KG1 (cell line): ENCODE measurements at regions not wholly inside any gene's neighbourhood (a gene's known extent, or its start where the extent isn't known, plus 50 kb on each side); places are given as distances from the start of the nearest gene placed in this dataset.

Experiments used
- DNase-seq: peaks from one replicate; lab custom pipeline; 2025; lab: John Stamatoyannopoulos, UW

DNA sequence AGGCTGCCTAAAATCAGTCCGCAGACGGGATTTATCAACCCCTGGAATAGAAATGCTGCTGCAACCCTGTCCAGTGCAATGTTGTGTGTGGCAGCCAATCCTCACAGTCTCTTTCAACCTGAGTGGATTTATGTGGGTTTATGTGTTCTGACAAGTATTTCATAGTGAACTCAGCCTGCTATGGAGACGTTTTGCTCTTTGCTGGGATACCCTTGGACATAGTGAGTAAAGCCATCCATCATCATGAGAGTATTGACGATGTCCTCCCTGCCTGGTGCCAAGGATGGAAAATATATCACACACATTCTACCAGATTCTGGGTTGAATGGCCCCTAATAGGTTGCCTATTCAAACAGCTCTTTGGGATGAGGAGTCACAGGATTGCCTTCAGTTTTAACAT lies 219.1 kb downstream of the SOCS6 start:
- no peak for DNase-seq

GRCh38 chr18:70506511-70506910 lies 217.7 kb downstream of the SOCS6 start:
- DNase-seq = no peak

DNA sequence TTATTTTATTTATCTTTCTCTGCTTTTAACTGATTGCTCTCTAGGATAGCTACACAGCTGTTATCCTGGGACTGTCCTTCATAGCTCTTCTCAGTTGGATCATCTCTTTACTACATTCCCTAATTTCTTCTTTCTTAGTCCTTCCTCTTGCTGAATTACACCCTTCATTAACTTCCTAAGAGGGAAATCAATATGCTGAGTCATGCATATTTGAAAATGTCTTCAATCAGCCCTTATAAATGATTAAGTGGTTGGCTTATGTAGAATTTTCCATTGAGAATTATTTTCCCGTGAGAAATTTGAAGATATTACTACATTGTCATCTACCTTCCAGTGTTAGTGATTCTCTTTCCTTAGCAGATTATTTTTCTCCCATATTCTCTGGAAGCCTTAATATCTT lies 214.2 kb downstream of the SOCS6 start:
- DNase-seq = no peak

DNA sequence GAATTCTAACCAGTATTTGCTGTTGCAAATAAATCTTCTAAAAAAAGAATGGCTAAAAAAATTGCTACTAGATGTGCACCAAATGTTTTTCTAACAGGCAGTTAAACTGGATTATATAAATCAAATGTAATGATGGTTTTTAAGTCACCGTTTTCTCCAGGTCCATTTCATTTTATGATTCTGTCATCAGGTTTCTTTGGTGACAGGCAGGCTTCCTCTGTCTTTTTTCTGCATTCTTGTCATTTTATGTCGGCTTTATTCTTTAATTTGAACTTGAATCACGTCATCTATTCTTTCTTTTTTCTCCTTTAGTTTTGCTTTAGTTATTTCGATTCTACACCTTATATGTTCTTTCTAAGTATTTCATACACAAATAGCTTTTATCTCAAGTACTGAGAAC lies 212.5 kb downstream of the SOCS6 start:
- no peak for DNase-seq

DNA sequence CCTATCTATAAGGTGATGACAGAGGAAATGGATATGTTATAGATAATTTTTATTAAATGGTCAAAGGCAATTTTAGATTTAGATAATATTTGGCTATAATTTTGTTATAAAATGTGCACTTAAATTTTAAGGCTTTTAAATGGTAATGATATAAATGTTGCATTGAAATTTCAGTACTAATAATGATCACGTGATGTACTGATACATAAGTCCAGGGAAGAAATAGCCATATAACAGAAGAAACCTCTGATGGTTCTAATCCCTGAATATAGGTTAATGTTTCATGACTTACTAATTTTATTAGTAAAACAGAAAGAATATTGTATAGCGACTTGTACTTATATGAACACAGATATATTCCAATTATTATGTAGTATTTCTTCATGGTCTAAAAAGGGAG lies 211.9 kb downstream of the SOCS6 start:
- no peak for DNase-seq

GRCh38 chr18:70499218-70499691 lies 210.4 kb downstream of the SOCS6 start:
- DNase-seq = no peak

- DNase-seq = no peak
Measured at GRCh38 chr18:70496353-70497294, 207.8 kb downstream of the SOCS6 start.

- no peak for DNase-seq
Measured at GRCh38 chr18:70494524-70494923, 205.7 kb downstream of the SOCS6 start.

DNA sequence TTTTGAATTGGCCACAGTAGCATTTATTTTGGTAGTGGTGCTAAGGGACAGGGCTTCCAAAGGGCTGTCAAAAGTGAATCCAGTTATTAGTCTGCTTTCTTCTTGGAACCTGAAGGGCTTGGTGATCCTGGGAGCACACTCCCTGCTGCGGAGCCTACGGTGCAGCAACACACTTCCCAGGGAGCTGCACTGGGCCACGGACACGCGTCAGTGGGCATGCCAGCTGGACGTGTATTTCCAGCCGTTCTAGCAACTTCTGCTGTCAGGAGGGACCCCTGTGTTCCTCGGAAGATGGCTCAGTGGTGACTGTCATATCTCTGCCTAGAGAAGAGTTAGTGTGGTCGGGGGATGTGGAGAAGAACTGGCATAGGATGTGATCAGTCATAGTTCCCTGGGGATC lies 204.6 kb downstream of the SOCS6 start:
- DNase-seq = no peak

DNA sequence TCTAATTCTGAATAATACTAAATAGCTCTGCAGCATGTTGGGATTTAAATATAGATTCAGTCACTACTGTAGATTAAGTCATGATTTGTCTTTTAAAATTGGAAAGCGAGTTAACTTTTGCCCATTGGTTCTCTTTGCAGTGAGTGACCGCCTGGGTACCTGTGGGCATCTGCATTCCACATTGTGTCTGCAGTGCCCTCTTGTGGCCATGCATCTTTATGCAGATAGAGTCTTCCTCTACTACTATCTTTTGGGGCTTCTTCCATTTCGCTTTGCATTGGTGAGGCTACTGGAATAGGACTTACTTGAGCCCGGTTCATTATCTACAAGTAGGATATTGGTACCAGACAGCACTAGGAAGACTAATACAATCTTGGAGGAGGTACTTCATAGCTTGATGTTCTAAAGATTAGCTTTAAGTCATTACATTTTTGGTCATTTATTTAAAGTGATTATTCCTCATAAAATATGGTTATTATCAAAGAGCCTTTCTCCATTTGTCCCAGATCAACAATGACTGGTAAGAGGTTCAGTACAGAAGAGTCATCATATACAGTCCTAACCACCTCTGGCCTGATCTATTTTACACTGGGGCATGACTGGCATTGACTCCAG lies 203.0 kb downstream of the SOCS6 start:
- DNase-seq = peak; percentile 38

DNA sequence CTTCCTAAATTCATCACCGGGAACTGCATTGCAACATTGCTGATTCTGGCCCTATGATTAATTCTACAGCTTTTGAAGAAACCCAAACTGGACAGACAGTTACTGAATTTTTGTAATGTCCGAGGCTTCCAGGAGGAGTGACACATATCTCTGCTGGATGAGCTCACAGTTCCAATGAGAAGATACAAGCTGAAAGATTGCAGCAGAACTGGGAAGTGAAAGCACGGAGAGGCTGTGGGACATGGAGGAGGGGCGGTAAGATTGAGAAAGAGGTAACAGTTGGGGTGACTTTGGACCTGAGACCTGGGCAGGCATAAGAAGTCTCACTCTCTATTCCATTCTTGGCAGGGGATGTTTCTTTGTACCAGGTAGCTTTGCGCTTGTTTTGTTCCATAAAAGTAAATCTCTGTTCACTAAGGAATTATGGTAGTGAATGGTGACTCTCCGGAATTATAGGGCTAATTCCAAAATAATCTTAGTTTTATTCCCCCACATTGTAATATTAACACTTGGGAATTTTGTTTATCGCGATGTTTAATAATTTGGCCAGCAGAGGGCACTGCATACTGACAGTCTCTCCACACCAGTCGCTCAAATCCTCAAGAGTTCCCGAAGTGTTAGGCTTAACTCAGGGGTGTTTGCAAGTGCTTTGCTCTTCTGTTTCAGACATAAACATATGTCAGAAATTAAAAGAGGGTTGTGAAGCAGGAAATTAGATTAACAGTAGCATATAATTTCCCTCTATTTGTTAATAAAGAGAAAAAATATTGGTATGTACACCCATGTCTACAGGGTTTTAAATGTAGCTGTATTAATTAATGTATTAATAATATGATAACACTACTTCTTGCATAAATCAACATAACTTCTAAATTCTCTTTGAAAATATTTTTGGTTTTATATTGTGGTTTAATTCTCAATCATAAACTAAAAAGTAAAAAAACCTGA lies 201.4 kb downstream of the SOCS6 start:
- DNase-seq = peak; percentile 25

DNA sequence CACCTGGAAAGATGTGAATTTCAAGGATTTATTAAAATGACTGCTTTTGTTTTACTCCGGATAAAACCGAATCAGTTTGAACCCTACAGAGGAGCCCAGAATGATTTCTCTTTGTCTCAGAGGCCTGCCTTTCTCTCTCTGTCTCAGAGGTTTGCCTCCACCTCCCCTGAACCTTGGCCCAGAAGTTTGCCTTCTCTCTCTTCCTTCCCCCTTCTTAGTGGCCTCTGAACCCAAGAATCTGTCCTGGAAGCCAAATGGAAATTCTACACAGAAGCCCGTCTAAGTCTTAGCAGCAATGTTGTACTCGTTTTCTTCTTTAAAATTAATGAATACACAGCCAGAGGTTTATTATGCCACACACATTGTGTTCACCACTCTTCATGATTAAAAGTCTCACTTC lies 200.7 kb downstream of the SOCS6 start:
- DNase-seq = no peak

DNA sequence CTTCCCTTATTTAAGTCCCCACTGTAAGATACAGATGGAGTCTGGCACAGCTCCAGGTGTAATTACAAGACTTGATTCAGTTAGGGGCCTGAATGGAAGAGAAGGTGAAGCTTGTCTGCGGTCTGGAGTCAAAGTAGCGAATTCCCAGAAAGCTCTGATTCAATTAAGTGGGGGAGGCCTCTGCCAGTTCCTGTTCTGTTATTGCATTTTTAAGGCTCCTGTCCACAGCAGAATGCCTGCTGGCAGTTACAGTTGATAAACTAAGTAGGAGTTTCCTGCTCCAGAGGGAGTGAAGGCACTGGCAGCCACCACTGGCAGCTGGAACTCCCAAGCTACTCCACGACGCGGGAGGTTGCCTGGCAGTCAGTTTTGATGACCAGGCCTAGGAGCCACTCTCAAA lies 181.1 kb downstream of the SOCS6 start:
- DNase-seq = no peak

GRCh38 chr18:70468861-70469547 lies 180.2 kb downstream of the SOCS6 start:
- DNase-seq = no peak

- peak; percentile 44 for DNase-seq
Measured at GRCh38 chr18:70464343-70465114, 175.7 kb downstream of the SOCS6 start.

- DNase-seq = no peak
Measured at GRCh38 chr18:70463085-70463484, 174.2 kb downstream of the SOCS6 start.

DNA sequence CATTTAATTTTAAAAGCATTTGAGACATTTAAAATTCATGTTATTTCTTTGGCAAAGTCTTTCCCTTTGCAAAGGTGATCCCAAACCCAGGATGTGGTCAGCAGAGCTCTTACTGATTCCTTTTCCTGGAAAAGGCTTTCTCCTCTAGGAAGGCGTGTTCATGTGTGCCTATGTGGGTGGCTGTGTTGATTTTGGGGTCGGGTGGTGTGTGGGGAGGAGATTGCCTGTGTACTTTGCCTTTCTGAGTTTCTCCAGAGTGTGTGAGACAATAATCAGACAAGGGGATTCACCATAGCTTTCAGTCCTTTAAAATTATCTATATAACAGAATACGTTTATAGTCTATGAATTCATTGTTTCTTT lies 173.2 kb downstream of the SOCS6 start:
- no peak for DNase-seq

DNA sequence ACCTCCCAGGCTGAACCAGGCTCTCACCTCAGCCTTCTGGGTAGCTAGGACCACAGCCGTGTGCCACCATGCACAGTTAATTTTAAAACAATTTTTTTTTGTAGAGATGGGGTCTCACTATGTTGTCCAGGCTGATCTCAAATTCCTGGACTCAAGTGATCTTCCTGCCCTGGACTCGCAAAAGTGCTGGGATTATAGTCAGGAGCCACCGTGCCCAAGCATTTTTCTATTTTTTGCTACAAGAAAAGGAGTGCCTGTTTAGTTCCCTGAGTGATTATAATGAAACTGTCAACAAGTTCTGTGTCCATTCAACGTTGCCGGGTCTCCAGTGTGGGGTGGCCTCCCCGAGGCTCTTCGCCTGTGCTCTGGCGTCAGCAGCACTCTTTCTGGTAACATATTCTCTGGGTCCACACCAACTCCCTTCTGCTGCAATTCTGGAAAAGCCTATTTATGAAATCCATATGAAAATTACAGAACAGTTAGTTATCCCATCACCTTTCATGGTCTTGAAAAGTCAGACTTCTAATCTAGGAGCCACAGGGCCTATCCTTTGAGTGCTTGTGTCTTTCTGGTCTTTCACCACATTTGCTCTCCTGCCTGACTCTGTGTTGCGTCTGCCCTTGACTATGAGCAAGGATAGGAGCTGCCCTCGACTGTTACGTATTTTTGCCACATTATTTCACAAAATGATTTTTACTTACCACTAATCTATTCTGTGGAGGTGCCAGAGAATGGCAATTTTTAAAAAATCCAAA lies 172.7 kb downstream of the SOCS6 start:
- no peak for DNase-seq

GRCh38 chr18:70459731-70460130 lies 170.9 kb downstream of the SOCS6 start:
- no peak for DNase-seq

GRCh38 chr18:70459251-70459650 lies 170.4 kb downstream of the SOCS6 start:
- DNase-seq = no peak
